ENCODE measurements at regions not wholly inside any gene's neighbourhood (a gene's known extent, or its start where the extent isn't known, plus 50 kb on each side); places are given as distances from the start of the nearest gene placed in this dataset.

GRCh38 chr11:120031156-120031555 lies 106.8 kb downstream of the TRIM29 start:
- no peak for TF ChIP-seq POLR2A (IDR thresholded peaks at IDR 0.05; ENCODE audit: low read depth, low read length)
- no peak for TF ChIP-seq POLR2AphosphoS5 (IDR thresholded peaks at IDR 0.05; ENCODE audit: low read depth, low read length)
